OCI-LY1 (cell line): ENCODE measurements at regions not wholly inside any gene's neighbourhood (a gene's known extent, or its start where the extent isn't known, plus 50 kb on each side); places are given as distances from the start of the nearest gene placed in this dataset.
A peak's percentile ranks its signal among the peaks of the same experiment; 100 is the strongest.

Experiments
- EZH2 ChIP-seq: fragments of 200-600 bp; sonication (generic), shearing (Covaris generic); IDR thresholded peaks from 2 replicates; pipeline ENCODE4 v1.8.0; 2017; ENCODE audit warnings: borderline replicate concordance, mixed run types, mild to moderate bottlenecking, antibody characterized with exemption, low read length, moderate library complexity, mixed read lengths
- TF ChIP-seq, protein P1 (sequence below): fragments of 200-600 bp; sonication (generic), shearing (Covaris generic); IDR thresholded peaks from 2 replicates; pipeline ENCODE4 v1.5.1; 2017; ENCODE audit warnings: mild to moderate bottlenecking, antibody characterized with exemption, low read length, moderate library complexity, mixed read lengths

DNA sequence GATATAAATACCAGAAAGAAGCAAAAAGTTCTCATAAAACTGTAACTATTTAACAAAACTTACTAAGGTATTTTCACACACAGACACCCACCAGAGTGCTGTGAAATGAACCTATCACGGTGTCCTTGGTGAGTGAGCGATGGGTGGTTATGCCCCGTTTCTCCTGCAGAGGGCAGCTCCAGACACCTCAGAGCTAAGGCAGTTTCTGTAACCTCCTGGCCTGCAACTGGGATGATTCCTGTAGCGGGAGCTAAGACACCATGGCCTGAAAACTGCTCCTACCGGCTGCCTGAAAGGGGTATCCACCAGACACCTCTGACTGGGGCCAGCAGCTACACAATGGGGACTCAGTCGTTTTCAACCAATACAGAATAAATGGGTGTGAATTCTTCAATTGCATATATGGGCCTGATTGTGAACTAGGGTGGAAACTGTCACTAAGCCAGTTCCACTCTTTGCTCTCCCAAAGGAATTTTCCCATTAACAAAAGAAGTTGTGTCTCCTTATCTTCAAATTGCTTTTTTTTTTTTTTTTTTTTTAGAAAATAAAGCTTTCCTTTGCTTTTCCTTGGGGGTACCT is 2375.8 kb upstream of the TENM3 start:
- TF ChIP-seq EZH2 = no peak
- TF ChIP-seq, protein P1, sequence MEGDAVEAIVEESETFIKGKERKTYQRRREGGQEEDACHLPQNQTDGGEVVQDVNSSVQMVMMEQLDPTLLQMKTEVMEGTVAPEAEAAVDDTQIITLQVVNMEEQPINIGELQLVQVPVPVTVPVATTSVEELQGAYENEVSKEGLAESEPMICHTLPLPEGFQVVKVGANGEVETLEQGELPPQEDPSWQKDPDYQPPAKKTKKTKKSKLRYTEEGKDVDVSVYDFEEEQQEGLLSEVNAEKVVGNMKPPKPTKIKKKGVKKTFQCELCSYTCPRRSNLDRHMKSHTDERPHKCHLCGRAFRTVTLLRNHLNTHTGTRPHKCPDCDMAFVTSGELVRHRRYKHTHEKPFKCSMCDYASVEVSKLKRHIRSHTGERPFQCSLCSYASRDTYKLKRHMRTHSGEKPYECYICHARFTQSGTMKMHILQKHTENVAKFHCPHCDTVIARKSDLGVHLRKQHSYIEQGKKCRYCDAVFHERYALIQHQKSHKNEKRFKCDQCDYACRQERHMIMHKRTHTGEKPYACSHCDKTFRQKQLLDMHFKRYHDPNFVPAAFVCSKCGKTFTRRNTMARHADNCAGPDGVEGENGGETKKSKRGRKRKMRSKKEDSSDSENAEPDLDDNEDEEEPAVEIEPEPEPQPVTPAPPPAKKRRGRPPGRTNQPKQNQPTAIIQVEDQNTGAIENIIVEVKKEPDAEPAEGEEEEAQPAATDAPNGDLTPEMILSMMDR = peak; percentile 82
